Neural cell (in vitro differentiated cells): ENCODE measurements at regions not wholly inside any gene's neighbourhood (a gene's known extent, or its start where the extent isn't known, plus 50 kb on each side); places are given as distances from the start of the nearest gene placed in this dataset.

Experiments
- EP300 ChIP-seq: fragments of 450-650 bp; conservative IDR thresholded peaks from 2 replicates; pipeline ENCODE4 v1.6.1; 2014; ENCODE audit warnings: antibody characterized with exemption, mild to moderate bottlenecking, moderate library complexity; ENCODE audit not compliant: poor library complexity, severe bottlenecking
- POLR2AphosphoS5 ChIP-seq: IDR thresholded peaks from 2 replicates; pipeline ENCODE4 v1.6.1; 2012
- RAD21 ChIP-seq: fragments of 450-650 bp; conservative IDR thresholded peaks from 2 replicates; pipeline ENCODE4 v1.6.1; 2014; ENCODE audit warnings: antibody characterized with exemption, mild to moderate bottlenecking, moderate library complexity
- SMC3 ChIP-seq: fragments of 450-650 bp; conservative IDR thresholded peaks from 2 replicates; pipeline ENCODE4 v1.6.1; 2014; ENCODE audit warnings: antibody characterized with exemption, mild to moderate bottlenecking, moderate library complexity; ENCODE audit not compliant: poor library complexity
- TF ChIP-seq, protein P1 (sequence below): fragments of 450-650 bp; IDR thresholded peaks from 2 replicates; pipeline ENCODE4 v1.5.1; 2014; ENCODE audit warnings: antibody characterized with exemption, mild to moderate bottlenecking, moderate library complexity; ENCODE audit not compliant: poor library complexity, severe bottlenecking
- TF ChIP-seq, protein P2 (sequence below): IDR thresholded peaks from 2 replicates; pipeline ENCODE4 v1.6.1; 2012; ENCODE audit warnings: borderline replicate concordance

DNA sequence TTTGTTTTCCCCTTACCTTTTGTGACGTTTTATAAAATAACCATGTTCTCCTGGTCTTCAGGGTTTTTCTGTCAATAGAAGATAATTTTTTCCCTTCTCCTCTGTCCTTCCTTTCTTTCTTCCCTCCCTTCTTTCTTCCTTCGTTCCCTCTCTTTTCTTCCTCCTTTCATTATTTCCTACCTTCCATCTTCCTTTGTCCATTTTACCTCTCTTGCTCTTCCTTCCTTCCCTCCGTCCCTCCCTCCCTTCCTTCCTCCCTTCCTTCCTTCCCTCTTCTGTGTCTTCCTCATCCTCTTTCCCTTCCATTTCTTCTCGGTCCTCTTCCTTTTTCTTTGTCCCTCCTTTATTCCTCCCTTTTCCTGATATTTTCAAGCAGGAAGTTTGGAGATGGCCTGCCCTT is 128.2 kb downstream of the TEX36 start:
- TF ChIP-seq, protein P1, sequence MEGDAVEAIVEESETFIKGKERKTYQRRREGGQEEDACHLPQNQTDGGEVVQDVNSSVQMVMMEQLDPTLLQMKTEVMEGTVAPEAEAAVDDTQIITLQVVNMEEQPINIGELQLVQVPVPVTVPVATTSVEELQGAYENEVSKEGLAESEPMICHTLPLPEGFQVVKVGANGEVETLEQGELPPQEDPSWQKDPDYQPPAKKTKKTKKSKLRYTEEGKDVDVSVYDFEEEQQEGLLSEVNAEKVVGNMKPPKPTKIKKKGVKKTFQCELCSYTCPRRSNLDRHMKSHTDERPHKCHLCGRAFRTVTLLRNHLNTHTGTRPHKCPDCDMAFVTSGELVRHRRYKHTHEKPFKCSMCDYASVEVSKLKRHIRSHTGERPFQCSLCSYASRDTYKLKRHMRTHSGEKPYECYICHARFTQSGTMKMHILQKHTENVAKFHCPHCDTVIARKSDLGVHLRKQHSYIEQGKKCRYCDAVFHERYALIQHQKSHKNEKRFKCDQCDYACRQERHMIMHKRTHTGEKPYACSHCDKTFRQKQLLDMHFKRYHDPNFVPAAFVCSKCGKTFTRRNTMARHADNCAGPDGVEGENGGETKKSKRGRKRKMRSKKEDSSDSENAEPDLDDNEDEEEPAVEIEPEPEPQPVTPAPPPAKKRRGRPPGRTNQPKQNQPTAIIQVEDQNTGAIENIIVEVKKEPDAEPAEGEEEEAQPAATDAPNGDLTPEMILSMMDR = no peak
- no peak for TF ChIP-seq RAD21
- TF ChIP-seq POLR2AphosphoS5 = no peak
- TF ChIP-seq SMC3 = no peak
- TF ChIP-seq, protein P2, sequence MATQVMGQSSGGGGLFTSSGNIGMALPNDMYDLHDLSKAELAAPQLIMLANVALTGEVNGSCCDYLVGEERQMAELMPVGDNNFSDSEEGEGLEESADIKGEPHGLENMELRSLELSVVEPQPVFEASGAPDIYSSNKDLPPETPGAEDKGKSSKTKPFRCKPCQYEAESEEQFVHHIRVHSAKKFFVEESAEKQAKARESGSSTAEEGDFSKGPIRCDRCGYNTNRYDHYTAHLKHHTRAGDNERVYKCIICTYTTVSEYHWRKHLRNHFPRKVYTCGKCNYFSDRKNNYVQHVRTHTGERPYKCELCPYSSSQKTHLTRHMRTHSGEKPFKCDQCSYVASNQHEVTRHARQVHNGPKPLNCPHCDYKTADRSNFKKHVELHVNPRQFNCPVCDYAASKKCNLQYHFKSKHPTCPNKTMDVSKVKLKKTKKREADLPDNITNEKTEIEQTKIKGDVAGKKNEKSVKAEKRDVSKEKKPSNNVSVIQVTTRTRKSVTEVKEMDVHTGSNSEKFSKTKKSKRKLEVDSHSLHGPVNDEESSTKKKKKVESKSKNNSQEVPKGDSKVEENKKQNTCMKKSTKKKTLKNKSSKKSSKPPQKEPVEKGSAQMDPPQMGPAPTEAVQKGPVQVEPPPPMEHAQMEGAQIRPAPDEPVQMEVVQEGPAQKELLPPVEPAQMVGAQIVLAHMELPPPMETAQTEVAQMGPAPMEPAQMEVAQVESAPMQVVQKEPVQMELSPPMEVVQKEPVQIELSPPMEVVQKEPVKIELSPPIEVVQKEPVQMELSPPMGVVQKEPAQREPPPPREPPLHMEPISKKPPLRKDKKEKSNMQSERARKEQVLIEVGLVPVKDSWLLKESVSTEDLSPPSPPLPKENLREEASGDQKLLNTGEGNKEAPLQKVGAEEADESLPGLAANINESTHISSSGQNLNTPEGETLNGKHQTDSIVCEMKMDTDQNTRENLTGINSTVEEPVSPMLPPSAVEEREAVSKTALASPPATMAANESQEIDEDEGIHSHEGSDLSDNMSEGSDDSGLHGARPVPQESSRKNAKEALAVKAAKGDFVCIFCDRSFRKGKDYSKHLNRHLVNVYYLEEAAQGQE = no peak
- no peak for TF ChIP-seq EP300
